ENCODE measurements at regions not wholly inside any gene's neighbourhood (a gene's known extent, or its start where the extent isn't known, plus 50 kb on each side); places are given as distances from the start of the nearest gene placed in this dataset.

- Histone ChIP-seq H3K27me3 (ENCODE audit: control insufficient read depth, insufficient read depth, low read length) (peaks cover 27% of the 10 kb centered on the region), H3K27ac (ENCODE audit: low read depth, low read length) (no peak overlapping the region), H3K9me3 (ENCODE audit: control insufficient read depth, insufficient read depth, low read depth, low read length) (peaks cover 8% of the 10 kb centered on the region), H3K36me3 (ENCODE audit: control insufficient read depth, insufficient read depth, low read length) (no peaks in the 10 kb centered on the region), H3K9ac (ENCODE audit: low read length) (no peak overlapping the region), H3K4me3 (ENCODE audit: low read depth, low read length) (no peak overlapping the region), H3K4me1 (ENCODE audit: control insufficient read depth, insufficient read depth, low read length) (no peaks in the 10 kb centered on the region)
These were observed 214.5 kb upstream of the IGF1R start for GRCh38 chr15:98433856-98434255.

DNA sequence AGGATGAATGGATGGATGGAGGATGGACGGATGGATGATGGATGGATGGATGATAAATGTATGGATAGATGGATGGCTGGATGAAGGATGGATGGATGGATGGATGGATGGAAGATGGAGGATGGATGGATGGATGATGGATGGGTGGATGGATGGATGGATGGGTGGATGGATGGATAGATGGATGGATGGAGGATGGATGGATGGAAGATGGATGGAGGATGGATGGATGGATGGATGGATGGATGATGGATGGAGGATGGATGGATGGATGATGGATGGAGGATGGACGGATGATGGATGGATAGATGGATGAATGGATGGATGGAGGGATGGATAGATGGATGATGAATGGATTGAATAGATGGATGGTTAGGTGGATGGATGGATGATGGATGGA, 210.6 kb upstream of the IGF1R start:
- Histone ChIP-seq H3K9ac (ENCODE audit: low read length) (no peak overlapping the region), H3K27me3 (ENCODE audit: control insufficient read depth, insufficient read depth, low read length) (no peaks in the 10 kb centered on the region), H3K36me3 (ENCODE audit: control insufficient read depth, insufficient read depth, low read length) (no peaks in the 10 kb centered on the region), H3K9me3 (ENCODE audit: control insufficient read depth, insufficient read depth, low read depth, low read length) (no peaks in the 10 kb centered on the region; the same call in 1 of the 2 replicates), H3K4me3 (ENCODE audit: low read depth, low read length) (no peak overlapping the region), H3K4me1 (ENCODE audit: control insufficient read depth, insufficient read depth, low read length) (no peaks in the 10 kb centered on the region), H3K27ac (ENCODE audit: low read depth, low read length) (no peak overlapping the region)

- Histone ChIP-seq H3K4me3 (ENCODE audit: low read depth, low read length) (no peak overlapping the region), H3K27me3 (ENCODE audit: control insufficient read depth, insufficient read depth, low read length) (no peaks in the 10 kb centered on the region), H3K36me3 (ENCODE audit: control insufficient read depth, insufficient read depth, low read length) (no peaks in the 10 kb centered on the region), H3K9ac (ENCODE audit: low read length) (no peak overlapping the region), H3K27ac (ENCODE audit: low read depth, low read length) (no peak overlapping the region), H3K9me3 (ENCODE audit: control insufficient read depth, insufficient read depth, low read depth, low read length) (no peaks in the 10 kb centered on the region; the same call in 1 of the 2 replicates), H3K4me1 (ENCODE audit: control insufficient read depth, insufficient read depth, low read length) (no peaks in the 10 kb centered on the region)
These were observed 210.0 kb upstream of the IGF1R start for GRCh38 chr15:98438326-98438725.

DNA sequence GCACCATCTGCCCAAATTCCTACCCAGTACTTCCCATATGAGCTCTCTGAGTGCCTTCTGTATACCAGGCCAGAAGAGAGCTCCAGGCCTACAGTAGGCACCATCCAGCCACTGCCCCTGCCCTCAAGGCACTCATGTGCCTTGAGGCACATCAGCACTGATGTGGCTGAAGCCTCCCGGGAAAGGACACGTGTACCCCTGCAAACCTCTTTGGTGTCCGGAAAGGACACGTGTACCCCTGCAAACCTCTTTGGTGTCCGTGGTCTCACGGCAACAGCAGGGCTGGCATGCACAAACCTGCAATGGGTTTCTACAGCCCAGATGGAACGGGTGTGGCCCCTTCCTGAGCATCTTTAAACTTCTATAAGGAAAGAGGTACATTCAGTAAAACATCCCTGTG, 209.4 kb upstream of the IGF1R start:
- H3K9me3 ChIP-seq (ENCODE audit: control insufficient read depth, insufficient read depth, low read depth, low read length): no peaks in the 10 kb centered on the region; the same call in 1 of the 2 replicates
- no peak overlapping the region for H3K9ac ChIP-seq (ENCODE audit: low read length)
- H3K27ac ChIP-seq (ENCODE audit: low read depth, low read length): no peak overlapping the region
- H3K4me1 ChIP-seq (ENCODE audit: control insufficient read depth, insufficient read depth, low read length): no peaks in the 10 kb centered on the region
- H3K27me3 ChIP-seq (ENCODE audit: control insufficient read depth, insufficient read depth, low read length): no peaks in the 10 kb centered on the region
- H3K4me3 ChIP-seq (ENCODE audit: low read depth, low read length): no peak overlapping the region
- no peaks in the 10 kb centered on the region for H3K36me3 ChIP-seq (ENCODE audit: control insufficient read depth, insufficient read depth, low read length)

GRCh38 chr15:98439523-98439942, 208.8 kb upstream of the IGF1R start:
- Histone ChIP-seq H3K36me3 (ENCODE audit: control insufficient read depth, insufficient read depth, low read length) (no peaks in the 10 kb centered on the region), H3K27me3 (ENCODE audit: control insufficient read depth, insufficient read depth, low read length) (no peaks in the 10 kb centered on the region), H3K4me3 (ENCODE audit: low read depth, low read length) (no peak overlapping the region), H3K9ac (ENCODE audit: low read length) (no peak overlapping the region), H3K4me1 (ENCODE audit: control insufficient read depth, insufficient read depth, low read length) (no peaks in the 10 kb centered on the region), H3K27ac (ENCODE audit: low read depth, low read length) (no peak overlapping the region), H3K9me3 (ENCODE audit: control insufficient read depth, insufficient read depth, low read depth, low read length) (no peaks in the 10 kb centered on the region; the same call in 1 of the 2 replicates)

DNA sequence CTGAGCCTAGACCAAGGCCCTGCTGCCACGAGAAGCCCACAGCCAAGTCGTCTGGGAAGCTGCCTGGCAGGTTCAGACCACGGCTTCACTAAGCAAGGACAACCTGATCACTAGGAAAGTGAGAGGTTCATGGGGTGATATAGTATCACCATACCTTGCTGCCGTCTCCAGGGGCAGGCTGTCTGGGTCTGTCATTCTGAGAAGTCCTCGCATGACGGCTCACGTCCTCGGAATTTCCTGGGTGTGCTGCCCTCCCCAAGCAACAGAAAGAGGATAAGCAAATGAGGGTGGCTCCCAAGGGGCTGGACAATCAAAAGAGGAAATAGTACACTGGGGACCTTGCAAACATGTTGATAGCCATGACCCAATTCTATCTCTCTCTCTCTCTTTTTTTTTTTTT, 207.4 kb upstream of the IGF1R start:
- Histone ChIP-seq H3K9me3 (ENCODE audit: control insufficient read depth, insufficient read depth, low read depth, low read length) (peaks cover under 1% of the 10 kb centered on the region), H3K27me3 (ENCODE audit: control insufficient read depth, insufficient read depth, low read length) (no peaks in the 10 kb centered on the region), H3K4me1 (ENCODE audit: control insufficient read depth, insufficient read depth, low read length) (no peaks in the 10 kb centered on the region), H3K9ac (ENCODE audit: low read length) (no peak overlapping the region), H3K4me3 (ENCODE audit: low read depth, low read length) (no peak overlapping the region), H3K36me3 (ENCODE audit: control insufficient read depth, insufficient read depth, low read length) (no peaks in the 10 kb centered on the region), H3K27ac (ENCODE audit: low read depth, low read length) (no peak overlapping the region)

DNA sequence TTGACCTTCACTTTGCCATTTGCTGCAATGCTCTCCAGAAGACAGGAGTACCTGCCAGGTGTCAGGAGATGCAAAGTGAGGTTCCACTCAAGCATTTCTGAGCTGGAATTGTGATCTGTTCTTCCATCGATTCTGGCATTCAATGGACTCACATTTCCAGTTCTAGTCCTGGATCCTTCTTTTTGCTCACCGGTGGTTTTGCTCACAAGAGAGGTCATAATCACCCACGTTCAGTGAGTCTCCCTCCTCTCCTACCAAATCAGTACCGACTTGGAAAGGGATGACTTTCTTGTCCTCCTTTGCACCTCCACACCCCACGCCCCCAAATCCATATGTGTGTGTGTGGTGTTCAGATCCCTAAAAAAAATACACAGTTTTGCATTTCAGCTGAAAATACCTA, 206.7 kb upstream of the IGF1R start:
- Histone ChIP-seq H3K36me3 (ENCODE audit: control insufficient read depth, insufficient read depth, low read length) (no peaks in the 10 kb centered on the region), H3K4me3 (ENCODE audit: low read depth, low read length) (no peak overlapping the region), H3K27ac (ENCODE audit: low read depth, low read length) (no peak overlapping the region), H3K27me3 (ENCODE audit: control insufficient read depth, insufficient read depth, low read length) (no peaks in the 10 kb centered on the region), H3K9ac (ENCODE audit: low read length) (no peak overlapping the region), H3K4me1 (ENCODE audit: control insufficient read depth, insufficient read depth, low read length) (no peaks in the 10 kb centered on the region), H3K9me3 (ENCODE audit: control insufficient read depth, insufficient read depth, low read depth, low read length) (peaks cover 4% of the 10 kb centered on the region)

GRCh38 chr15:98442379-98442833, 205.9 kb upstream of the IGF1R start:
- Histone ChIP-seq H3K9ac (ENCODE audit: low read length) (no peak overlapping the region), H3K27me3 (ENCODE audit: control insufficient read depth, insufficient read depth, low read length) (no peaks in the 10 kb centered on the region), H3K4me3 (ENCODE audit: low read depth, low read length) (no peak overlapping the region), H3K36me3 (ENCODE audit: control insufficient read depth, insufficient read depth, low read length) (no peaks in the 10 kb centered on the region), H3K4me1 (ENCODE audit: control insufficient read depth, insufficient read depth, low read length) (no peaks in the 10 kb centered on the region), H3K9me3 (ENCODE audit: control insufficient read depth, insufficient read depth, low read depth, low read length) (peaks cover 8% of the 10 kb centered on the region), H3K27ac (ENCODE audit: low read depth, low read length) (no peak overlapping the region)

DNA sequence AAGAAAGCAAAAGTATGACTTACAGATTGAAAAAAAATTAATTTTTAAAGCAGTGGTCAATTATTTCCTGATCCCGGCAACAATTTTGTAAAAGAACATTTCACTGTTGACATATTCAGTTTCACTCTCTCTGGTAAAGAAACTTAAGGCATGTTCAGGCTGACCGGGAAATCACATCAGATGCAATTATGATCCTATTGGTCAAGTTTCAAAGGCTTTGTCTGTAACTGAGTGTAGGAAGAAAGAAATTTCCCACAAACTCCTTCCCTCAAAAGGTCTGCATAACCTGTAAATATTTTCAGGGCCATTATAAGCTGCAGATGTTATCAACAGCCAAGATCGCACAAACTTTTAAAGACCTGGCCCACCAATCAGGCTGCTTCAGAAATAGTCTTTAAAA, 205.4 kb upstream of the IGF1R start:
- H3K27ac ChIP-seq (ENCODE audit: low read depth, low read length): no peak overlapping the region
- H3K9ac ChIP-seq (ENCODE audit: low read length): no peak overlapping the region
- H3K36me3 ChIP-seq (ENCODE audit: control insufficient read depth, insufficient read depth, low read length): no peaks in the 10 kb centered on the region
- no peaks in the 10 kb centered on the region for H3K27me3 ChIP-seq (ENCODE audit: control insufficient read depth, insufficient read depth, low read length)
- no peaks in the 10 kb centered on the region for H3K4me1 ChIP-seq (ENCODE audit: control insufficient read depth, insufficient read depth, low read length)
- peaks cover 8% of the 10 kb centered on the region for H3K9me3 ChIP-seq (ENCODE audit: control insufficient read depth, insufficient read depth, low read depth, low read length)
- no peak overlapping the region for H3K4me3 ChIP-seq (ENCODE audit: low read depth, low read length)

GRCh38 chr15:98443526-98443925, 204.8 kb upstream of the IGF1R start:
- no peak overlapping the region for H3K4me3 ChIP-seq (ENCODE audit: low read depth, low read length)
- no peak overlapping the region for H3K27ac ChIP-seq (ENCODE audit: low read depth, low read length)
- no peak overlapping the region for H3K9ac ChIP-seq (ENCODE audit: low read length)
- no peaks in the 10 kb centered on the region for H3K4me1 ChIP-seq (ENCODE audit: control insufficient read depth, insufficient read depth, low read length)
- no peaks in the 10 kb centered on the region for H3K27me3 ChIP-seq (ENCODE audit: control insufficient read depth, insufficient read depth, low read length)
- H3K9me3 ChIP-seq (ENCODE audit: control insufficient read depth, insufficient read depth, low read depth, low read length): peaks cover 8% of the 10 kb centered on the region
- no peaks in the 10 kb centered on the region for H3K36me3 ChIP-seq (ENCODE audit: control insufficient read depth, insufficient read depth, low read length)

DNA sequence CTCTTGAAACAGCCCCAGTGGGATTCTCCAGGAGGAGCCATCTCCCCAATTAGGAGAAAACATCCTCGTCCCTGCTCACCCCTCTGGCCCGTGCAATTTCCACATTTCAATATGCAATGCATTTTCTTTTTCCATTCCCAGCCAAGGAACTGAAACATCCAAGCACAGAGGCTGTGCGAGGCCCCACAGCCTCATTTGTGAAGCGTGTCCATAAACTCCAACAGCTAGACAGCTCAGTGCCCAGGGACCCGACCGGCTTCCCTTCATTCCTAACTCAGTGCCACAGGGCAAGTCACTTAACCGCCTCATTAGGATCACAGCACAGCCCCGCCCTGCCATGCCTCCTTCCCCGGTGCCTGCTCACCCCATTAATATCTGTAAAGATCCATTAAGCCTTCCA, 204.2 kb upstream of the IGF1R start:
- no peak overlapping the region for H3K9ac ChIP-seq (ENCODE audit: low read length)
- H3K36me3 ChIP-seq (ENCODE audit: control insufficient read depth, insufficient read depth, low read length): no peaks in the 10 kb centered on the region
- no peaks in the 10 kb centered on the region for H3K27me3 ChIP-seq (ENCODE audit: control insufficient read depth, insufficient read depth, low read length)
- no peak overlapping the region for H3K4me3 ChIP-seq (ENCODE audit: low read depth, low read length)
- peaks cover 8% of the 10 kb centered on the region for H3K9me3 ChIP-seq (ENCODE audit: control insufficient read depth, insufficient read depth, low read depth, low read length)
- no peaks in the 10 kb centered on the region for H3K4me1 ChIP-seq (ENCODE audit: control insufficient read depth, insufficient read depth, low read length)
- no peak overlapping the region for H3K27ac ChIP-seq (ENCODE audit: low read depth, low read length)

- no peaks in the 10 kb centered on the region for H3K36me3 ChIP-seq (ENCODE audit: control insufficient read depth, insufficient read depth, low read length)
- H3K9ac ChIP-seq (ENCODE audit: low read length): no peak overlapping the region
- H3K27me3 ChIP-seq (ENCODE audit: control insufficient read depth, insufficient read depth, low read length): peaks cover under 1% of the 10 kb centered on the region; the same call in 1 of the 2 replicates
- no peak overlapping the region for H3K4me3 ChIP-seq (ENCODE audit: low read depth, low read length)
- H3K27ac ChIP-seq (ENCODE audit: low read depth, low read length): no peak overlapping the region
- H3K4me1 ChIP-seq (ENCODE audit: control insufficient read depth, insufficient read depth, low read length): no peaks in the 10 kb centered on the region
- peaks cover 8% of the 10 kb centered on the region for H3K9me3 ChIP-seq (ENCODE audit: control insufficient read depth, insufficient read depth, low read depth, low read length)
These were observed 203.0 kb upstream of the IGF1R start for GRCh38 chr15:98445315-98445714.

Measured in HUES6 (cell line).